IMR-90 (cell line): ENCODE measurements at regions not wholly inside any gene's neighbourhood (a gene's known extent, or its start where the extent isn't known, plus 50 kb on each side); places are given as distances from the start of the nearest gene placed in this dataset.

Source experiments
- ATAC-seq: fragments of 200-7000 bp; cut with Tn5 transposase; 2 replicates; pipeline ENCODE4 v1.9.1; 2020; ENCODE audit warnings: low read depth, mild to moderate bottlenecking, moderate library complexity
- BruUV-seq: library from RNA; stranded (reverse); fragments of 400-500 nt; replicated peaks from 2 replicates; lab custom pipeline; 2021; lab: Mats Ljungman, UMichigan
- CTCF ChIA-PET: fragments of 300-600 bp; formaldehyde crosslinking; extraction: SDS; loops from one replicate; lab custom pipeline; 2021; ENCODE audit warnings: antibody characterized with exemption; lab: Yijun Ruan, JAX
- POLR2A ChIA-PET: fragments of 300-600 bp; sonication (Branson Sonifier 250); formaldehyde crosslinking; loops from one replicate; lab custom pipeline; 2022; ENCODE audit warnings: antibody characterized with exemption; ENCODE audit not compliant: unreplicated experiment; lab: Charles Lee
- DNase-seq: peaks from one replicate; pipeline ENCODE4 v3.0.0; 2013
- H2AFZ ChIP-seq: replicated peaks from 2 replicates; pipeline ENCODE3; 2013; ENCODE audit warnings: low read length, mild to moderate bottlenecking; ENCODE audit not compliant: poor library complexity
- H2AK5ac ChIP-seq: 2 replicates; pipeline ENCODE4 v1.6.1; 2013; ENCODE audit warnings: low read depth, low read length, inconsistent platforms
- H2AK9ac ChIP-seq: replicated peaks from 2 replicates; pipeline ENCODE3; 2013; ENCODE audit warnings: mild to moderate bottlenecking, low read depth, low read length, moderate library complexity; ENCODE audit not compliant: poor library complexity
- H2BK120ac ChIP-seq: 2 replicates; pipeline ENCODE4 v1.6.1; 2013; ENCODE audit warnings: low read depth, low read length, inconsistent platforms
- H2BK15ac ChIP-seq: 3 replicates; pipeline ENCODE4 v1.6.1; 2013; ENCODE audit warnings: low read depth, low read length, inconsistent platforms
- H2BK20ac ChIP-seq: 2 replicates; pipeline ENCODE4 v1.6.1; 2013; ENCODE audit warnings: low read depth, mild to moderate bottlenecking, inconsistent platforms, low read length, moderate library complexity
- H2BK5ac ChIP-seq: 2 replicates; pipeline ENCODE4 v1.6.1; 2013; ENCODE audit warnings: mild to moderate bottlenecking, low read depth, low read length, inconsistent platforms; ENCODE audit not compliant: poor library complexity, severe bottlenecking
- H3K14ac ChIP-seq: replicated peaks from 2 replicates; pipeline ENCODE4 v1.6.1; 2013; ENCODE audit warnings: low read depth, low read length, inconsistent platforms
- H3K18ac ChIP-seq: 2 replicates; pipeline ENCODE4 v1.6.1; 2013; ENCODE audit warnings: low read depth, low read length, control low read depth
- H3K23ac ChIP-seq: 2 replicates; pipeline ENCODE4 v1.6.1; 2013; ENCODE audit warnings: low read depth, low read length, inconsistent platforms
- H3K27ac ChIP-seq: 2 replicates; pipeline ENCODE4 v1.5.1; 2013; ENCODE audit warnings: mild to moderate bottlenecking, control low read depth, low read length; ENCODE audit not compliant: insufficient read depth
- H3K27me3 ChIP-seq: 2 replicates; pipeline ENCODE4 v1.6.1; 2013; ENCODE audit warnings: low read length; ENCODE audit not compliant: control insufficient read depth, insufficient read depth
- H3K36me3 ChIP-seq: 2 replicates; pipeline ENCODE4 v1.6.1; 2013; ENCODE audit warnings: low read length, mixed read lengths; ENCODE audit not compliant: control insufficient read depth, insufficient read depth
- H3K4ac ChIP-seq: 2 replicates; pipeline ENCODE4 v1.6.1; 2013; ENCODE audit warnings: low read depth, low read length, inconsistent platforms
- H3K4me1 ChIP-seq: 2 replicates; pipeline ENCODE4 v1.6.1; 2013; ENCODE audit warnings: low read length, mixed read lengths; ENCODE audit not compliant: control insufficient read depth, insufficient read depth
- H3K4me2 ChIP-seq: 2 replicates; pipeline ENCODE4 v1.6.1; 2013; ENCODE audit warnings: low read depth, mild to moderate bottlenecking, control low read depth, low read length, moderate library complexity
- H3K4me3 ChIP-seq: 2 replicates; pipeline ENCODE4 v1.5.1; 2013; ENCODE audit warnings: low read depth, mild to moderate bottlenecking, control low read depth, low read length, moderate library complexity; ENCODE audit not compliant: insufficient read depth
- H3K56ac ChIP-seq: 2 replicates; pipeline ENCODE4 v1.6.1; 2013; ENCODE audit warnings: low read length, inconsistent platforms; ENCODE audit not compliant: insufficient read depth; ENCODE audit errors: extremely low read depth
- H3K79me1 ChIP-seq, 2 experiments: 2 replicates each; pipeline ENCODE4 v1.6.1; 2013; ENCODE audit warnings: low read length in 2 of 2, inconsistent platforms in 1 of 2, low read depth in 1 of 2
- H3K9ac ChIP-seq: 2 replicates; pipeline ENCODE4 v1.6.1; 2013; ENCODE audit warnings: low read depth, low read length, control low read depth
- H3K9me1 ChIP-seq: 2 replicates; pipeline ENCODE4 v1.6.1; 2013; ENCODE audit warnings: low read length, inconsistent platforms; ENCODE audit not compliant: insufficient read depth
- H3K9me3 ChIP-seq: 2 replicates; pipeline ENCODE4 v1.6.1; 2013; ENCODE audit warnings: low read length; ENCODE audit not compliant: control insufficient read depth, insufficient read depth
- H4K20me1 ChIP-seq: 2 replicates; pipeline ENCODE4 v1.6.1; 2013; ENCODE audit warnings: low read length, inconsistent platforms; ENCODE audit not compliant: insufficient read depth
- H4K5ac ChIP-seq: 2 replicates; pipeline ENCODE4 v1.6.1; 2013; ENCODE audit warnings: mild to moderate bottlenecking, low read depth, low read length, control low read depth
- H4K8ac ChIP-seq, 2 experiments: 2 replicates each; pipeline ENCODE4 v1.6.1; 2013; ENCODE audit warnings: low read depth in 2 of 2, low read length in 2 of 2, control low read depth in 1 of 2, inconsistent platforms in 1 of 2
- H4K91ac ChIP-seq: 2 replicates; pipeline ENCODE4 v1.6.1; 2013; ENCODE audit warnings: low read depth, low read length, inconsistent platforms; ENCODE audit not compliant: insufficient read depth
- BHLHE40 ChIP-seq: fragments of 150-350 bp; IDR thresholded peaks from 2 replicates; pipeline ENCODE4 v1.6.1; 2016; ENCODE audit warnings: mild to moderate bottlenecking, low read depth, low read length
- CTCF ChIP-seq: conservative IDR thresholded peaks from 2 replicates; pipeline ENCODE4 v1.5.1; 2012; ENCODE audit warnings: mild to moderate bottlenecking, low read depth, low read length, improper control_type of control experiment
- MAZ ChIP-seq: IDR thresholded peaks from 2 replicates; pipeline ENCODE4 v1.6.1; 2012; ENCODE audit warnings: low read depth, mild to moderate bottlenecking, low read length, improper control_type of control experiment, moderate library complexity, borderline replicate concordance
- POLR2A ChIP-seq: IDR thresholded peaks from 2 replicates; pipeline ENCODE4 v1.6.1; 2012; ENCODE audit warnings: mild to moderate bottlenecking, low read depth, low read length
- SMC3 ChIP-seq: fragments of 150-350 bp; IDR thresholded peaks from 2 replicates; pipeline ENCODE4 v1.6.1; 2016; ENCODE audit warnings: low read depth, mild to moderate bottlenecking, antibody characterized with exemption, low read length, moderate library complexity
- WGBS, 2 experiments: methylation state at CpG; one replicate each; pipeline versions ENCODE4 v1.1.5 to v1.1.7; 2013; ENCODE audit warnings: missing lambda C conversion rate in 2 of 2; ENCODE audit not compliant: insufficient read length in 1 of 2; ENCODE audit errors: extremely low coverage in 2 of 2; 5-methylcytosine and 5-hydroxymethylcytosine counted together
- dilution Hi-C: fragments of 300-500 bp; cut with HindIII; formaldehyde crosslinking; loops from one replicate; pipeline ENCODE4 v1.14.3; 2018; ENCODE audit warnings: low sequenced_read_pairs; ENCODE audit not compliant: unreplicated experiment
- in situ Hi-C: fragments of 300-500 bp; cut with MboI; formaldehyde crosslinking; loops from 3 replicates; pipeline ENCODE4 v1.14.3; 2019; ENCODE audit warnings: low sequenced_read_pairs, inconsistent platforms, mixed read lengths
- intact Hi-C: fragments of 100-400 bp; cut with micrococcal nuclease; formaldehyde crosslinking; loops from 2 replicates; pipeline ENCODE4 v1.10.0; 2022

GRCh38 chrX:7690842-7691241 lies 152.1 kb upstream of the VCX start:
- DNase-seq (no peak), ATAC-seq (no peak)
- peaks cover 8% of the 10 kb centered on the region; the same call in 1 of the 2 replicates for H3K9me3 ChIP-seq
- WGBS, 2 experiments = 11% methylated on average over 3 of the region's 8 CpGs; no CpG with 5 or more reads in 1 of the 2 experiments
- no peak overlapping the region for H2BK5ac ChIP-seq
- H3K18ac ChIP-seq = no peak overlapping the region
- H3K4me2 ChIP-seq = no peak overlapping the region
- no peak overlapping the region for H3K27ac ChIP-seq
- H3K4me1 ChIP-seq = no peaks in the 10 kb centered on the region
- no peak overlapping the region for H3K56ac ChIP-seq
- no peak overlapping the region for H3K23ac ChIP-seq
- POLR2A ChIA-PET = no interaction called here
- H3K9ac ChIP-seq = no peak overlapping the region
- H2BK120ac ChIP-seq = no peak overlapping the region
- H4K91ac ChIP-seq = no peak overlapping the region
- H3K9me1 ChIP-seq = no peaks in the 10 kb centered on the region
- TF ChIP-seq MAZ = no peak
- no peak for TF ChIP-seq POLR2A
- TF ChIP-seq CTCF = no peak
- no peak for TF ChIP-seq BHLHE40
- no peak for TF ChIP-seq SMC3
- no peak overlapping the region for H3K14ac ChIP-seq
- H3K4ac ChIP-seq = no peak overlapping the region
- H3K4me3 ChIP-seq = no peak overlapping the region
- in situ Hi-C loops (no loop called here), intact Hi-C loops (no loop called here), dilution Hi-C loops (no loop called here)
- no peak overlapping the region for H4K8ac ChIP-seq
- no peaks in the 10 kb centered on the region for H3K27me3 ChIP-seq
- no TSS peak for BruUV-seq
- no peak overlapping the region for H2BK20ac ChIP-seq
- CTCF ChIA-PET = no interaction called here
- no peaks in the 10 kb centered on the region for H4K20me1 ChIP-seq
- H2AFZ ChIP-seq = no peak overlapping the region
- no peak overlapping the region for H2AK9ac ChIP-seq
- H3K36me3 ChIP-seq = no peaks in the 10 kb centered on the region
- no peak overlapping the region for H2BK15ac ChIP-seq
- no peak overlapping the region for H4K5ac ChIP-seq
- H2AK5ac ChIP-seq = no peak overlapping the region
- no peaks in the 10 kb centered on the region for H3K79me1 ChIP-seq
